HTR-8/SVneo (cell line): ENCODE measurements at regions not wholly inside any gene's neighbourhood (a gene's known extent, or its start where the extent isn't known, plus 50 kb on each side); places are given as distances from the start of the nearest gene placed in this dataset.

Experiments
- DNase-seq: peaks from one replicate; pipeline ENCODE4 v3.0.0; 2011; ENCODE audit warnings: low spot score, mixed read lengths; ENCODE audit not compliant: insufficient read length
- FAIRE-seq: peaks from 2 replicates; lab custom pipeline; 2011; peaks lifted over from hg19 to GRCh38; lab: Jason Lieb, UNC

GRCh38 chr5:3261081-3261480 lies 334.6 kb upstream of the IRX1 start:
- no peak for FAIRE-seq
- DNase-seq = no peak

- no peak for DNase-seq
Measured at GRCh38 chr5:3258050-3258449, 337.6 kb upstream of the IRX1 start.

GRCh38 chr5:3252235-3252634 lies 343.4 kb upstream of the IRX1 start:
- DNase-seq (no peak), FAIRE-seq (no peak)

More at GRCh38 chr5:3258050-3258449, 337.6 kb upstream of the IRX1 start:
- FAIRE-seq = no peak

- no peak for DNase-seq
- FAIRE-seq = no peak
Measured at GRCh38 chr5:3251784-3252183, 343.8 kb upstream of the IRX1 start.

- DNase-seq = no peak
- no peak for FAIRE-seq
Measured at GRCh38 chr5:3249401-3249800, 346.2 kb upstream of the IRX1 start.

GRCh38 chr5:3237276-3237868 lies 358.3 kb upstream of the IRX1 start:
- DNase-seq (no peak), FAIRE-seq (no peak)

GRCh38 chr5:3234566-3234965 lies 361.1 kb upstream of the IRX1 start:
- DNase-seq = no peak
- no peak for FAIRE-seq

- FAIRE-seq (no peak), DNase-seq (no peak)
Measured at GRCh38 chr5:3230941-3231340, 364.7 kb upstream of the IRX1 start.

GRCh38 chr5:3230254-3230653 lies 365.4 kb upstream of the IRX1 start:
- FAIRE-seq (peak; percentile 28), DNase-seq (no peak)

GRCh38 chr5:3226196-3226920 lies 369.3 kb upstream of the IRX1 start:
- no peak for DNase-seq
- no peak for FAIRE-seq

- FAIRE-seq (no peak), DNase-seq (no peak)
Measured at GRCh38 chr5:3225201-3225960, 370.3 kb upstream of the IRX1 start.

- no peak for DNase-seq
- no peak for FAIRE-seq
Measured at GRCh38 chr5:3222924-3223323, 372.7 kb upstream of the IRX1 start.

- DNase-seq (no peak), FAIRE-seq (no peak)
Measured at GRCh38 chr5:3221432-3221831, 374.2 kb upstream of the IRX1 start.

GRCh38 chr5:3220638-3221288 lies 374.9 kb upstream of the IRX1 start:
- FAIRE-seq (no peak), DNase-seq (no peak)

- DNase-seq = no peak
- FAIRE-seq = no peak
Measured at GRCh38 chr5:3220201-3220600, 375.4 kb upstream of the IRX1 start.

GRCh38 chr5:3218916-3219650 lies 376.5 kb upstream of the IRX1 start:
- no peak for DNase-seq
- no peak for FAIRE-seq

GRCh38 chr5:3217771-3218495 lies 377.7 kb upstream of the IRX1 start:
- FAIRE-seq (no peak), DNase-seq (no peak)

GRCh38 chr5:3217114-3217513 lies 378.5 kb upstream of the IRX1 start:
- DNase-seq (no peak), FAIRE-seq (no peak)

GRCh38 chr5:3216386-3216785 lies 379.2 kb upstream of the IRX1 start:
- DNase-seq (no peak), FAIRE-seq (no peak)
